ENCODE measurements at regions not wholly inside any gene's neighbourhood (a gene's known extent, or its start where the extent isn't known, plus 50 kb on each side); places are given as distances from the start of the nearest gene placed in this dataset.

DNA sequence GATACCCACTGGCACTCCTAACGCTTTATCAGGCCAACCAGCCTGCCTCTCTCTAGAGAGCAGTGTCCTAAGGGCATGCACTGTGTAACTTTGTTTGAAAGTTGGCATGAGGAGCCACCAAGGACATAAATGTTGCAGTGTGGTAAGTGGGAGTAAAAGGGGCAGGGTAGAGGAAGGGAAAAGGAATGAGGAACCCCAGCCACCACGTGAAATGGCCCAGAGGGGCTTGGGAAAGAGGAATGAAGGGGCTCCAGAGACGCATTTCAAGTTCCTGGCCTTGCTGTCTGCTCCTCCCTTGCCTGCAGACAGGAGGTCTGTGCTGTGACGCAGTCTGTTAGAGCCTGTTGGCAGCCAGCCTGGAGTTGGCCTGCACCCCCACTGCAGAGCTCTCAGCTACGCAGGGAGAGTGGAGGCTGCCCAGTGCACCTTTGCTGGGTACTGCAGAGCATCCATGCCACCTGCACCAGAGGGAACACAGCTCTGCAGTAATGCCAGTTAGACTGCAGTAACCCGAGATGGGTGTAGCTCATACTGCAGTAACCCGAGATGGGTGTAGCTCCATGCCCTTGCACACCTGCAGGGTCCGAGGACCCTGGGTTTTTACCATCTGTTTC, 86.8 kb upstream of the SNAP25 start:
- no peak overlapping the region for H3K27ac ChIP-seq (ENCODE audit: low read length)
- 12% methylated on average over 7 of the region's 8 CpGs for WGBS (ENCODE audit: insufficient coverage)
- no peaks in the 10 kb centered on the region for H3K36me3 ChIP-seq (ENCODE audit: control insufficient read depth, insufficient read depth, low read length)

GRCh38 chr20:10132387-10132786, 86.2 kb upstream of the SNAP25 start:
- peaks cover 8% of the 10 kb centered on the region for H3K4me1 ChIP-seq (ENCODE audit: control insufficient read depth, insufficient read depth, low read length)
- no peaks in the 10 kb centered on the region for H3K36me3 ChIP-seq (ENCODE audit: control insufficient read depth, insufficient read depth, low read length)
- no peaks in the 10 kb centered on the region for H3K27me3 ChIP-seq (ENCODE audit: control insufficient read depth, insufficient read depth, low read length)
- H3K4me3 ChIP-seq (ENCODE audit: low read length): no peak overlapping the region
- H3K9me3 ChIP-seq (replicated peaks; ENCODE audit: control insufficient read depth, low read depth, low read length): no peaks in the 10 kb centered on the region
- no peak for DNase-seq
- H3K27ac ChIP-seq (ENCODE audit: low read length): no peak overlapping the region
- 21% methylated on average over 5 of the region's 7 CpGs for WGBS (ENCODE audit: insufficient coverage)

More for the DNA sequence above, 86.8 kb upstream of the SNAP25 start:
- Histone ChIP-seq H3K4me1 (ENCODE audit: control insufficient read depth, insufficient read depth, low read length) (peaks cover 8% of the 10 kb centered on the region), H3K9me3 (replicated peaks; ENCODE audit: control insufficient read depth, low read depth, low read length) (no peaks in the 10 kb centered on the region), H3K27me3 (ENCODE audit: control insufficient read depth, insufficient read depth, low read length) (no peaks in the 10 kb centered on the region), H3K4me3 (ENCODE audit: low read length) (no peak overlapping the region)
- DNase-seq: peak; percentile 55

- WGBS (ENCODE audit: insufficient coverage): no CpG with 5 or more reads among the region's 4 CpGs
- no peaks in the 10 kb centered on the region for H3K27me3 ChIP-seq (ENCODE audit: control insufficient read depth, insufficient read depth, low read length)
- DNase-seq: no peak
Observed at GRCh38 chr20:10133532-10133931, 85.1 kb upstream of the SNAP25 start.

DNA sequence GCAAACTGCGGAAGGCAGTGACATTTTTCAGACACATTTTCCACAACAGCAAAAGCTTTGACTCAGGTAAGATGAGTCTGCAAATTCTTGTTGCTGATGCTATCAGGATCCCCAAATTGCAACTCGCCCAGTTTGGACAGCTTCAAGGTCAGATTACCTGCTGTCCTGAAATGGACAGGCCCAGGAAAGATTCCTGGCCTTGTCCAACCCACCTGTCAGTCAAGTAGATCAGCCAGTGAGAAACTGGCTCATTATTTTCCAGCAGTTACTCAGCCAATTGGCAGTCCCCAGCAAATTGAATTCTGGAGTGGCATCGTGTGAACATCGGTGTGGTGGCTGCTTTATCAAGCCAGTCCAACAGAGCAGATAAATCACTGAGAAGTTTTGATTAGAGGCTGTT, 84.5 kb upstream of the SNAP25 start:
- no peak for DNase-seq
- WGBS (ENCODE audit: insufficient coverage): 41% methylated on average over 2 of the region's 4 CpGs
- Histone ChIP-seq H3K27me3 (ENCODE audit: control insufficient read depth, insufficient read depth, low read length) (no peaks in the 10 kb centered on the region), H3K4me3 (ENCODE audit: low read length) (no peak overlapping the region), H3K36me3 (ENCODE audit: control insufficient read depth, insufficient read depth, low read length) (no peaks in the 10 kb centered on the region), H3K27ac (ENCODE audit: low read length) (no peak overlapping the region), H3K9me3 (replicated peaks; ENCODE audit: control insufficient read depth, low read depth, low read length) (no peaks in the 10 kb centered on the region), H3K4me1 (ENCODE audit: control insufficient read depth, insufficient read depth, low read length) (peaks cover 8% of the 10 kb centered on the region)

More at GRCh38 chr20:10133532-10133931, 85.1 kb upstream of the SNAP25 start:
- Histone ChIP-seq H3K4me1 (ENCODE audit: control insufficient read depth, insufficient read depth, low read length) (peaks cover 8% of the 10 kb centered on the region), H3K27ac (ENCODE audit: low read length) (no peak overlapping the region), H3K36me3 (ENCODE audit: control insufficient read depth, insufficient read depth, low read length) (no peaks in the 10 kb centered on the region), H3K9me3 (replicated peaks; ENCODE audit: control insufficient read depth, low read depth, low read length) (no peaks in the 10 kb centered on the region), H3K4me3 (ENCODE audit: low read length) (no peak overlapping the region)

- WGBS (ENCODE audit: insufficient coverage): 78% methylated on average over 1 of the region's 9 CpGs
- Histone ChIP-seq H3K9me3 (replicated peaks; ENCODE audit: control insufficient read depth, low read depth, low read length) (no peaks in the 10 kb centered on the region), H3K27me3 (ENCODE audit: control insufficient read depth, insufficient read depth, low read length) (no peaks in the 10 kb centered on the region), H3K27ac (ENCODE audit: low read length) (no peak overlapping the region), H3K4me1 (ENCODE audit: control insufficient read depth, insufficient read depth, low read length) (peaks cover 8% of the 10 kb centered on the region), H3K4me3 (ENCODE audit: low read length) (no peak overlapping the region), H3K36me3 (ENCODE audit: control insufficient read depth, insufficient read depth, low read length) (no peaks in the 10 kb centered on the region)
- DNase-seq: no peak
Observed at GRCh38 chr20:10135438-10135837, 83.2 kb upstream of the SNAP25 start.

DNA sequence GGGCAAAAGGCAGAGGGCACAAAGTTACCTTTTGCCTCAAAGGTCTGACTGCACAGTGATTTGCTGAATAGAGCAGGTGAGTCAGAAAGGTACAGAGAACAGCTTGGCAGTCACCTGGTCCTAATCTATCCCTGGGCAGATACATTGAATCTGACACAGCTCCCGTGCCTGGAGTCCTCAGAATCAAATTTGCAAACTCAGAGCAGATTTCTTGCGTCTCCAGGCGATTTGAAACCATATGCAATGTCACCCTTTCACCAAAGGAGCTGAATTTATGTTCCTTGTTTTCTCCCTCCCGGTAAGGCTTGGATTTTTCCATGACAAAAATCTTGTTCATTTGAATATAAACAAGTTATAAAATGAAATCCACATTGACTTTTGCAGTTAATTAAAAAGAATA, 81.6 kb upstream of the SNAP25 start:
- no peak for DNase-seq

GRCh38 chr20:10137533-10137932, 81.1 kb upstream of the SNAP25 start:
- H3K4me3 ChIP-seq (ENCODE audit: low read length): no peak overlapping the region
- no peaks in the 10 kb centered on the region for H3K36me3 ChIP-seq (ENCODE audit: control insufficient read depth, insufficient read depth, low read length)
- H3K9me3 ChIP-seq (replicated peaks; ENCODE audit: control insufficient read depth, low read depth, low read length): no peaks in the 10 kb centered on the region
- no peaks in the 10 kb centered on the region for H3K4me1 ChIP-seq (ENCODE audit: control insufficient read depth, insufficient read depth, low read length)
- H3K27ac ChIP-seq (ENCODE audit: low read length): no peak overlapping the region
- DNase-seq: no peak
- 25% methylated on average over 2 of the region's 3 CpGs for WGBS (ENCODE audit: insufficient coverage)
- H3K27me3 ChIP-seq (ENCODE audit: control insufficient read depth, insufficient read depth, low read length): no peaks in the 10 kb centered on the region

More for the DNA sequence above, 81.6 kb upstream of the SNAP25 start:
- Histone ChIP-seq H3K4me1 (ENCODE audit: control insufficient read depth, insufficient read depth, low read length) (peaks cover 3% of the 10 kb centered on the region), H3K4me3 (ENCODE audit: low read length) (no peak overlapping the region), H3K27ac (ENCODE audit: low read length) (no peak overlapping the region), H3K36me3 (ENCODE audit: control insufficient read depth, insufficient read depth, low read length) (no peaks in the 10 kb centered on the region), H3K27me3 (ENCODE audit: control insufficient read depth, insufficient read depth, low read length) (no peaks in the 10 kb centered on the region), H3K9me3 (replicated peaks; ENCODE audit: control insufficient read depth, low read depth, low read length) (no peaks in the 10 kb centered on the region)
- WGBS (ENCODE audit: insufficient coverage): 45% methylated on average over 2 of the region's 4 CpGs

GRCh38 chr20:10157549-10157948, 61.1 kb upstream of the SNAP25 start:
- H3K36me3 ChIP-seq (ENCODE audit: control insufficient read depth, insufficient read depth, low read length): no peaks in the 10 kb centered on the region
- DNase-seq: no peak
- WGBS (ENCODE audit: insufficient coverage): no CpG with 5 or more reads among the region's 1 CpG
- H3K4me3 ChIP-seq (ENCODE audit: low read length): no peak overlapping the region
- H3K27me3 ChIP-seq (ENCODE audit: control insufficient read depth, insufficient read depth, low read length): no peaks in the 10 kb centered on the region
- H3K9me3 ChIP-seq (replicated peaks; ENCODE audit: control insufficient read depth, low read depth, low read length): no peaks in the 10 kb centered on the region
- H3K27ac ChIP-seq (ENCODE audit: low read length): no peak overlapping the region
- no peaks in the 10 kb centered on the region for H3K4me1 ChIP-seq (ENCODE audit: control insufficient read depth, insufficient read depth, low read length)

- no peak overlapping the region for H3K27ac ChIP-seq (ENCODE audit: low read length)
- WGBS (ENCODE audit: insufficient coverage): 100% methylated on average over 1 of the region's 2 CpGs
Observed at GRCh38 chr20:10167040-10167439, 51.6 kb upstream of the SNAP25 start.

DNA sequence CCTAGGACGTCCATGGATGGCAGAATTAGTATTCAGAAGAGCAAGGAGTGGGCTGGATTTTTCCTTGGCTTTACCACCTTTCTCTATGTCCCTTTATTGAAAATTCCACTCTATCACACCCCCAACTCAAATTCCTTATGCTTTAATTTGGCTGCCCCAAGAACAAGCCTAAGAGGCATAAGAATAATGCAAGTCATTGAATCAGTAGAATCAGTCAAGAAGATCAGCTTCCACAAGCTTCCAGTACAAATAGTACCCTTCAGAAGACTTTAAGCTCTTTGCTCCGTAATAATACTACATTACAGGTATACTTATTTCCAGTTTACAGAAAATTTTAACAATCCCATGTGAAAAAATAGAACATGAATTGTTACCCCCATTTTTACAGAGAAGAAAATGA, 51.0 kb upstream of the SNAP25 start:
- Histone ChIP-seq H3K4me3 (ENCODE audit: low read length) (no peak overlapping the region), H3K27ac (ENCODE audit: low read length) (no peak overlapping the region), H3K27me3 (ENCODE audit: control insufficient read depth, insufficient read depth, low read length) (peaks cover 7% of the 10 kb centered on the region), H3K36me3 (ENCODE audit: control insufficient read depth, insufficient read depth, low read length) (no peaks in the 10 kb centered on the region), H3K4me1 (ENCODE audit: control insufficient read depth, insufficient read depth, low read length) (peaks cover 4% of the 10 kb centered on the region), H3K9me3 (replicated peaks; ENCODE audit: control insufficient read depth, low read depth, low read length) (no peaks in the 10 kb centered on the region)
- DNase-seq: no peak
- no CpG with 5 or more reads among the region's 2 CpGs for WGBS (ENCODE audit: insufficient coverage)

More at GRCh38 chr20:10167040-10167439, 51.6 kb upstream of the SNAP25 start:
- H3K27me3 ChIP-seq (ENCODE audit: control insufficient read depth, insufficient read depth, low read length): peaks cover 3% of the 10 kb centered on the region
- no peak for DNase-seq
- no peaks in the 10 kb centered on the region for H3K9me3 ChIP-seq (replicated peaks; ENCODE audit: control insufficient read depth, low read depth, low read length)
- H3K4me1 ChIP-seq (ENCODE audit: control insufficient read depth, insufficient read depth, low read length): no peaks in the 10 kb centered on the region
- no peaks in the 10 kb centered on the region for H3K36me3 ChIP-seq (ENCODE audit: control insufficient read depth, insufficient read depth, low read length)
- H3K4me3 ChIP-seq (ENCODE audit: low read length): no peak overlapping the region

All from muscle of leg (tissue), 3 donors.